HG03280 (cell line): ENCODE measurements at regions not wholly inside any gene's neighbourhood (a gene's known extent, or its start where the extent isn't known, plus 50 kb on each side); places are given as distances from the start of the nearest gene placed in this dataset.

ENCODE experiments used
- ATAC-seq: cut with Tn5 transposase; IDR thresholded peaks from one replicate; pipeline ENCODE4 v1.9.1; 2021; ENCODE audit warnings: mild to moderate bottlenecking, moderate library complexity; ENCODE audit not compliant: unreplicated experiment

DNA sequence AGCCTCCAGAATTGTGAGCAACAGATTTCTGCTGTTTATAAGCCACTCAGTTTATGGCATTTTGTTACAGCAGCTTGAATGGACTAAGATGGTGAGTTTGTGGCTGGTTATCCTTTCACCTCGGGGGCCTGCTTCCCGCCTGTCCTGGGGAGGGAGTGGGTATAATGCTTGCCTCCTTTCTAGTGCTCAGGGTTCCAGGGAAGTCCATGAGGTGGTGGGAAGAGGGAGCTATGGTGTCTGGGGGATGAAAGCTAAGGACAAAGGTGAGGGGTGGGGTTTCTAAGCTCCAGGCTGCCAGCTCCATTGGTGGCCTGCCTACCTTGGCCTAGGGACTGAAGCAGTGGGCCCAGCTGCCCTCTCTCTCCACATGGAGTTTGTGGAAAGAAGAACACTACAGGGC, 50.2 kb upstream of the SDK2 start:
- ATAC-seq = no peak

DNA sequence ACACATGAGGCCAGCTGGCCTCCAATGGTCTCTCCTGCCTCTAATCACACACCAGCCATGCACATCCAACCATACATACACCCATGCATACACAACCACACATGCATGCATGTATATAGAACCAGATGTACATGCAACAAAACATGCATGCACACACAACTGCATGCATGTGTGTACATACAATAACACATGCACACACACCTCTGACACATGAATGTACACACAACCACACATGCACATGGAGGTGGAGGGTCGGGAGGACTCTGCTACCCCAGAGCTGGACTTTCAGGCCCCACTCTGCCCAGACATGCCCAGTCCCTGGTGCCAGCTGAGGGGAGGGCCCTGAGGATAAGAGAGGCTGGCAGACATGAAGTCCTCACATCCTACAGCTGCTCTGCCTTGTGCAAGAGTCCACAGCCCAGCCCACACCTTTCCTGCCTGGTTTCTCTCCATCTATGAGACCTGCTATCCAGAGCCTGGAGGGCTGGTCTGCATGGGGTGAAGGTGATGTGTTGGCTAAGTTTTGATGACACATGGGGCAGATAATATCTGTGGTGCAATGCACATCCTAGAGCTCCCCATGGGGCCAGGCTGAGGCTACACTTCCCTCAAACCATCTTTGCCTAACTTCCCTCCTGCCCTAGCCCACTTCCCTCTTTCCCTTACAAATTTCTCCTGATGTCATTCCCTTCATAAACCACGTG, 50.9 kb upstream of the SDK2 start:
- ATAC-seq = no peak

DNA sequence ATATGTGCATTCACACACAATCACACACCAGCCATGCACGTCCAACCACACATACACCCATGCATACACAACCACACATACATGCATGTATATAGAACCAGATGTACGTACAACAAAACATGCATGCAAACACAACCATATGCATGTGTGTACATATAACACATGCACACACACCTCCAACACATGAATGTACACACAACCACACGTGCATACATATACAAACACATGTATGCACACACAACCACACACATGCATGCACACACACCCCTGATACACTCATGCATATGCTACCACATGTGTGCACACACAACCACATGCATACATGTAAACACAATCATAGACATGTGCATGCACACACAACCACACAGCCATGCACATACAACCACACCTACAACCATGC, 52.0 kb upstream of the SDK2 start:
- no peak for ATAC-seq

DNA sequence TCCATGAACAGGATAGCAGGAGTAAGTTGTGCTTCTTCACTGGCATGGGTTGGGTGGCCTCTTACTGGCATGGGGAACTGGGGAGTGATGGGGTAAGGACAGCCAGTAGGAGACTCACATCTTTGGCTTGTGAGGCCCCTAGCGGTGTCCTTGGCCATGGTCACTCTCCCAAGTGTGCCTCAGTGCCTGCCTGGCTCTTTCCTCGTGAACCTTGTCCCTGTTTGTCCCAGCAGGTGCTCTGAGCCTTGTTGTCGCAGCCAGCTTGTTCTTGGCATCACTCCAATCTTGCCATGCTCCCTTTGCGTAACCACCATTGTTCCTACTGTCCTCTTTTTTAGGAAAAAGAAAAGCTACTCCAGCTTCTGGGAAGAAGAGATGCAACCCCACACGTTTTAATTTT, 53.6 kb upstream of the SDK2 start:
- no peak for ATAC-seq

DNA sequence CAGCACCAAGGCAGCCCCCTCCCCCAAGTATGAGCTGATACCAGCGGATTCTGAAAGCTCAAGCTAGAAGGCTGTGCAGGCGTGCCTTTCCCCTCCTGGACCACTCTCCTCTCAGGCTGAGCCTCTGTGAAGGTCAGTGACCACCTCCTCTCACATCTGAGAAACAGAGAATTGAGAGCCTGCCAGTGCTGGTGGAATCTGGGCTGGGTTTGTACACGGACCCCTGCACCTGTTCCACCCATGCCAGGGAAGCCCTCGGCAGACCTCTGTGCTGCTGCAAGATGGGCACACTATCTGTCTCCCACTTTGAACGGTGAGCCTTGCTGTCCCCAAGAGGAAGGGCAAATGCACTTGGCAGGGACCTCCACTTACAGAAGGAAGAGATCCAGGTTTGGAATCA, 54.7 kb upstream of the SDK2 start:
- ATAC-seq = no peak

DNA sequence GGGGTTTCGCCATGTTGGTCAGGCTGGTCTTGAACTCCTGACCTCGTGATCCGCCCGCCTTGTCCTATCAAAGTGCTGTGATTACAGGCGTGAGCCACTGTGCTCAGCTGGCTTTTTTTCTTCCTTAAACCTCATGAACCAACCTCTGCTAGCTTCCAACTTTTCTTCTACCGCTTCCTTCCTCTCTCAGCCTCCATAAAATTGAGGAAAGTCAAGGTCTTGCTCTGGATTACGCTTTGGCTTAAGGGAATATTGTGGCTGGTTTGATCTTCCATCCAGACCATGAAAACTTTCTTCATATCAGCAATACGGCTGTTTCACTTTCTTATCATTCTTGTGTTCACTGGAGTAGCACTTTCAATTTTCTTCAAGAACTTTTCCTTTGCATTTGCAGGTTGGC, 57.5 kb upstream of the SDK2 start:
- no peak for ATAC-seq

DNA sequence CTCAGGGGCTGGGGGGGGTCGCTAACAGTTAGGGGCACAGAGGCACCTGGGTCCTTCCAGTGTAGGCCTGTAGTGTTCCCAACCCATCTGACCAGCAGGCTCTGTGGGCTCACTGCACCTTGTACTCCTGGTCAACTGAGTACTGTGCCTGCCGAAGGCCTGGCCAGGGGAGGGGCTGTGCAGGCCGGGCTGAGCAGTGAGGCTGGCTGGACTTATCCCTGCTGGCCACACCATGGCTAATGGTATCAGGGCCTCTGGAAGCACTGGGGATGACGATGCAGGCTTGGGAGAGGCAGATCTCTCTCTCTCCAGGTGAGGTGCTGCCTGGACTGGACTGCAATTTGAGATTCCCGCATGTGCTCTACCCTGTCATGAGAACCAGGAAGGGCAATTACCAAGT, 58.9 kb upstream of the SDK2 start:
- ATAC-seq = no peak

DNA sequence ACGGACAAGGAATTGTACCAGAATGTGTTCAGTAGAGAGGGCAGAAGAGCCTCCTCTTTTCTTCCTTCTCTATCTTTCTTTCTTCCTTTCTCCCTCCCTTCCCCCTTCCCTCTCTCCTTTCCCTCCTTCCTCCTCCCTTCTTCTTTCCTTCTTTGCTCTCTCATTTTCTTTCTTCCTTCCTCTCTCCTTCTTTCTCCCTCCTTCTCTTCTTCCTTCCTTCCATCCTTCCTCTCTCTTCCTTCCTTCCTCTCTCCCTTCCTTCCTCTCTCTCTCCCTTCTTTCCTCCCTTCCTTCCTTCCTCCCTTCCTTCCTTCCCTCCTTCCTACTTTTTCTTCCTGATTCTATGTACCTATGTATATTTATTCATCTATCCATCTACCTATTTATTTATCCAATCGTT, 59.7 kb upstream of the SDK2 start:
- ATAC-seq = no peak

DNA sequence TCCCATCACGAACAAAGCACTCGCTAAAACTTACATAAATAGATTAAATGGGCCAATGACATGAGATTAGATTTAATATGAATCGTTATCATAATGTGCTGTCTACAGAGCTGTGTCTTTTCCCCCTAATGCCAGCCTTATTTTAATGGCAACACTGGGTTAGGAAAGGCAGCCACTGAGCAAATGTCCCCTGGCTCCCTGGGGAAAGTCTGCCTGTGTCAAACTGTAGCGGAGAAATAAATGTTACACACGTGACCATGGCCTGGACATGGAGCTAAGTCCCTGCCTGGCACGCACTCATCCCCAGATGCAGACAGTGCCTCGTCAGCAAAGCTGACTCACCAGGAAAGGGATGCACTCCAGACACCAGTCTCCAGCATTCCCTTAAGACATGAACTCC, 61.3 kb upstream of the SDK2 start:
- ATAC-seq = no peak

DNA sequence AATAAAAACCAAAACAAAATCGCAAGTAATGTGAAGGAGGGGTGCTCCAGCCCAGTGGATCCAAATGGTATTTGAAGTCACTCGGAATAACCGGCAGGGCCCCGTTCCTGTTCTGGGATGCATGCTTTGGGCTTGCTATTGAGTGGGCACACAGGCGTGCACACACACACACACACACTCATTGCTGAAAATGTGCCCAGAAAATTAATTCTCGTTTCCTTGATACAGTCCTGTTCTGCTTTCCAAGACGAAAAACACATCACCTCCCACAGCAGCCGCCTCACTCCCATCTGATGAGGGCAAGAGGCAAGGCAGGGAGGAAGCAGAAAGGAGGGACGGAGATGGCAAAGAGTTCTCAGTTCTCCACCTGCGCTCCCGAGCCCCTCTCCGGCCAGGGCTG, 62.2 kb upstream of the SDK2 start:
- no peak for ATAC-seq

DNA sequence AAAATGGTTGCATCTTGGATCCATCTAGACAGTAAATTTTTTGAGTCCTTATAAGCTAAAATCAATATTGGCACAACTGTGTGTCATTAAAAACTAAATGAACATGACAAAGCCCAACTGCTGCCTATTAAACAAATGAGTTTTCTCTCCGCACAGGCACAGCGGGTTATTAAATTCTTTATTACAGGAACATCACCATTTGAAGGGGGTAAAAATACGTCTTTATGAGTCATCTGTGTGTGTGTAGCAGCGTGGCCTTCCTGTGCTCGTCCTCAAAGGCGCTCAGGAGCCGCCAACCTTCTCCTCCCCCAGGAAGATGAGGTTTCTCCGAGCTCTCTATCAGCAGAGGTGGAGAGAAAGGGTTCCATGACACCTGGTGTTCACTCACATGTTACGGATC, 62.6 kb upstream of the SDK2 start:
- ATAC-seq = no peak

DNA sequence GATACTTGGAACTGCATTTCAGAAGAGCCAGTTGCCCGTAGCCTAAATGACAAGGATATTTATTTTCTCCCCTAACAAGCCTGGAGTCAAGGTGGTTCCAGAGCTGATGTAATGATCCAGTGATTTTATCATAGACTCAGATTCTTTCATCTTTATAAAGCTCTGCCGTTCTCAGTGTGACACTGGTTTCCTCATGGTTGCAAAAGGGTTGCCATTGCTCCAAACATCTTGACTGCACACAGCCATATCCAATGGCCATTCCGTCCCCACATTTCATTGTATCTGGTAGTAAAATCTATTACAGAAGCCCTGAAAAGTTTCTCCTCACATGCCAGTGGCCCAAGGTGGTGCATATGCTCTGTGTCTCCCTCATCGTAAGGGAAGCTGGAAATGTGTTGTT, 63.1 kb upstream of the SDK2 start:
- ATAC-seq = no peak

DNA sequence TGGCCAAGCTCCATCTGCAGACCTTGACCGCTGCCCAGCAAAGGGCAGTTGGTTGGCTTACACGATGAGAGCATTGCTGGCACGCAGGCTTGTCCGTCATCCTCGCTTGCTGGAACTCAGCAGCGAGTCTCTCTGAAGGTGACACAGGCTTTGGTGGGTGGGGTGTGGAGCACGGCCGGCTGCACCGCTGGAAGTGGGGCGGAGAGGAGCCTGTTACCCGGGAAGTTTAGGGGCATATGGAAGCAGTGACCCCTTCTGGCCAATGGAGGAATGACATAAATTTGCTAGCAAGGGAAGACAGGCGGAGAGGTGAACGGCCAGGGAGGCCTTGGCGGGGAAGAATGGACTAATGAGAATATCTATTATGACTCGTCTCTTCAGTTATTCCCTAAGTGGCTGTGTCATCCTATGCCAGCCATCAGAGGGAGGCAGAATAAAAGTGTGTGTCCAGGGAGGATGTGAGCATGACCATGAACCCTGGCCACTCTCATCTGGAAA, 65.9 kb upstream of the SDK2 start:
- no peak for ATAC-seq

DNA sequence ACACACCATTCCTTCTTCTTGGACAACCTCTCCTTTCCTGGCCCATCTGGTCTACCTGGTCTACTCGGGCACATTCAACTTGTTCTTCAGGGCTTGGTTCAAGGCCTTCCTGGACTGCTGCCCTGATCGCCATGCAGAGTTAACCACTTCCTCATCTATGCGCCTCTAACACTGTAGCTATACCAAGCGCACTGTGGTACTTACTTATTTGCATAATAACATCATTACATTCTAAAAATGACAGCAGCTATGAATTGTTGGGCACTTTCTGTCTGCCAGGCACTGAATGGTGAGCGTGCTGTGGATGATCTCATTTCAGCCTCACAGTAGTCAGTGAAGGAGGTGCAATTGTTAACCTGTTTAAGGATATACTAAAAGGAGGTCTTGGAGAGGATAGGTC, 66.9 kb upstream of the SDK2 start:
- ATAC-seq = no peak

DNA sequence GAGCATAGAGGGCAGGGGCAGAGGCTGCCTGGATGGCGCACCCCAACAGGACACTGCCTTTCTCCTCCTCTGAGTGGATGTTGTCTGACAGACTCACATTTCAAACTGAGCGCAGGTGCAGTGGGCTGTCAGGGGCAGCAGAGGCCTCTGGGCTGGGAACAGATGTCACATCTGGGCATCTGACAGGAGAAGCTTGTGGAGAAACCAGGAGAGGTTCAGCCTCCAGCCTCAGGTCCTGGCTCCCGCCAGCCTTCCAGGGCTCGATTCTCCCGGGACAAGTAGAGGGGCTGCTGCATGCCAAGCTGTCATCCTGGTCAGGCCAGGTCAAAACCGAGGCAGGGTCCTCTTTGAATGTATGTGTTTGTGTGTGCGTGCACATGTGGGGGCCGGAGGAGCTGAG, 67.7 kb upstream of the SDK2 start:
- no peak for ATAC-seq

DNA sequence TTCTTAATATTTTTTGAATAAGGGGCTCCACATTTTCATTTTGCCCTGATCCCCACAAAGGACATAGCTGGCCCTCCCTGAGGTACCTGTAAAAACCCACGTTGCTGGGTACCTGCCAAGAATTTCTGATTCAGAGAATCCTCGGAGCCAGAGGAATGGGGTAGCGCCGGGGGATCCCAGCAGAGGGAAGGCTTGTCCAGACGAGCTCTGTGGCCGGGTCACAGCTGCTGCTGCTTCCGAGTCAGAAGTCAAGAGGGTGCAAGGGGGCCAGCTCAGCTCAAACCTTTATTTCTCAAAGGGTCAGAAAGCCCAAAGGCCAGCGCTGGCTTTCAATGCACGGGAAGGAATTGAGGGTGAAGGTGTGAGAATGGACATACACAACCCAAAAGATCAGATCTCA, 68.9 kb upstream of the SDK2 start:
- ATAC-seq = no peak

DNA sequence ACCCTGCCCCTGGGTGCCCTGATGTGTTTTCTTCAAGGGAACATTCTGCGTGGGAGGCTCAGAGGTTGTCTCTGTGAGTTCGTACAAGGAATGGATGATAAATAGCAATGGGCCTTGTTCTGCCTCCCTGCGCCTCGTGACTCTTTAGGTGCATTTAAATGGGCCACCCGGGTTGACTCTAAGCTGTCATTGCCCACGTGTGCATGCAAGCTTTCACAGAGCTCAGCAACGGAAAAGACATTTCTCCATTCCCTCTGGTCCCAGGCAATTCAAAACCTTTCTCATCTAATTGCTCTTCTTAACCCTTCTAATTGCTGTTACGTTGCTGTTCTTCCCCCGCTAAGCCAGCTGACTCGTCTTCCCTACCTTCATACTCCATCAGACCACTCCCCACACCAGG, 71.5 kb upstream of the SDK2 start:
- no peak for ATAC-seq

DNA sequence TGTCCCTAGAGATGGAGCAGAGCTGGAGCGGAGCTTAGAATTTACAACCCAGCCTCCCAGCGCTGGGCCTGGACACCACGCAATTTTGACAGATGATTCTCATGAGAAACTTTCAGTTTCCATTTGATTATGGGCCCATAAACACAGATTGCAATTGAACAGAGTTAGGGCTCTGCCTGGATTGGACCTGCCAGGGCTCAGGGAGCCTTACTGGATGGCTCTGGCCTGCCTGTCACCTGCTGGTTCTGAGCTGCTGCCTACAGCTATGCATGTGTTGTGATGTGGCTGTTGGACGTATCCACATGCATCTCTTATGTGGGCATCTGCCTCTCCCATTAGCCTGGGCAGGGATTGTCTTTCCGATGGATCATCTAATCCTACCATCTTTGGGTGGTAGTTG, 73.4 kb upstream of the SDK2 start:
- no peak for ATAC-seq

DNA sequence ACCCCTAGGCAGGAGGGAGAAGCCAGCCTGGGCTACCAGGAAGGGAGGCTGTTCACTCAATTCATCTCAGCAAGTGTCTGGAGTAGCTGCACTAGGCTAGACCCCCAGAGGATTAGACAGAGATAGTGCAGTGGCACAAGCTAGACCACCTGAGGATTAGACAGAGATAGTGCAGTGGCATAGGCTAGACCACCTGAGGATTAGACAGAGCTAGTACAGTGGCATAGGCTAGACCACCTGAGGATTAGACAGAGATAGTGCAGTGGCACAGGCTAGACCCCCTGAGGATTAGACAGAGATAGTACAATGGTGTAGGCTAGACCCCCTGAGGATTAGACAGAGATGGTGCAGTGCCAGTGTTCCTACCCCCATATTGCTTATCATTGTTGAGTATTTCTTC, 74.1 kb upstream of the SDK2 start:
- no peak for ATAC-seq

DNA sequence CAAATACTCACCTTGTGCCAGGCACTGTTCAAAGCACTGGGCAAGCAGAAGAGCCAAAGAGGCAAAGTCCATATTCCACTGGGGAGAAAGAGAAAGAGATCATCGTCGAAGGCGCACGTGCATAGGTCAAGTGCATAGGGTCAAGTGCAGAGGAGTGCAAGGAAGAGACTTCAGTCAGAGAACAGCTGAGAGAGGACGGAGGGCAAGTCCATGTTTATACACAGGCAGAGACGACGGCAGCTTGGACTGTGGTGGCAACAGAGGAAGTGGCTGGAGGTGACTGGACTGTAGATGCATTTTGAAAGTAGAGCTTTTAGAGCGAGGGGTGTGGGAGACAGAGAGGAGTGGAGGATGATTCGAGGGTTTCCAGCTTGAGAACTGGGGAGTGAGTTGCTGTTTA, 74.7 kb upstream of the SDK2 start:
- no peak for ATAC-seq

DNA sequence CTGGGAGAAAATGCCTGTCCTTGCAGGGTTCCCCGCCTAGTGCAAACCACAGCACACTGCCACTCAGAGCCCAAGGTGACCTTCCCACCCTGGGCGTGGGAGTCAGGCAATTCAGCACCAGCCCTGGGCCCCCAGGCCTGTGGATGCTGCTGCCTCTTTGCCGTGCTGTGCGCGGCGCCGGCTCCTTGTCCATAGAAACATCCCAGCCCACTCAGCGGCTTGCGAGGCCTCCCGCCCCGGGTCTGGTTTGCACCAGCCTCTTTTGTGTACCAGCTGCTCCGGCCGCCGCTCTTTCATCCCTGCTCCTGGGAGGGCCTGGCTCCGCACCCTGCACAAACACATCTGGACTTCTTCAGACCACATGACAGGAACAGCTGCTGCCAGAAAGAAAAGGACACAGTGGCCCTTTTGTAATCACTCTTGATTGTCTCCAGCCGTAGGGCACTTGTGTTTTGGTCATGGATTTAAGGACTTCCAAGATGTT, 75.4 kb upstream of the SDK2 start:
- no peak for ATAC-seq

DNA sequence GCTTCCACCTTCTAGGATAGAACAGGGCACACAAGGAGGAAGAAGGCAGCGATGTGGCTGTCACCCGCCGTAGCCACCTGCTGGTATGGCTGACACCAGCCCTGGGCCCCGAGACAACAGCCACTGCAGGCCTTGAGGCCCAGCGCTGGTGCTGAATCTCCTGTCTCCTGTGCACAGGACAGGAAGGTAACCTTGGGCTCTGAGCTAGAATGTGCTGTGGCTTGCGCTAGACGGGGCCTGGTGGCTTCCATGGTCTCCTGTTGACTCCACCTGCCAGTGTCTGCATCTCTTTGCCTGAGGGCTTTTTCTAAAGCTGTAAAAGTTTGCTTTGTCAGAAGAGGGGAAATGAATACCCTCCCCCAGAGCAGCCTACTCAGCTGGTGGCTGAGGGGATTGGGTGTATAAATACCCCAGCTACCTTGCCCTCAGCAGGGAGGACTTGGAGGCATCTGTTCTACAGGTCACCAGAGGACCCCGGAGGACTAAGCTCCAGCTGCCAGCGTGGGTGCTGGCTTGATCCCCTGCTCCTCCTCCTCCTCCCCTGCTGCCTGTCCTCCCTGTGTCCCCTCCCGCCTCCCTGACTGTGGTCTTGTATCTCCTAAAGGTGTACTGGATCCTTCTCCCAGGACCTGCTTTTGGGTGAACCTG, 76.1 kb upstream of the SDK2 start:
- ATAC-seq = no peak

DNA sequence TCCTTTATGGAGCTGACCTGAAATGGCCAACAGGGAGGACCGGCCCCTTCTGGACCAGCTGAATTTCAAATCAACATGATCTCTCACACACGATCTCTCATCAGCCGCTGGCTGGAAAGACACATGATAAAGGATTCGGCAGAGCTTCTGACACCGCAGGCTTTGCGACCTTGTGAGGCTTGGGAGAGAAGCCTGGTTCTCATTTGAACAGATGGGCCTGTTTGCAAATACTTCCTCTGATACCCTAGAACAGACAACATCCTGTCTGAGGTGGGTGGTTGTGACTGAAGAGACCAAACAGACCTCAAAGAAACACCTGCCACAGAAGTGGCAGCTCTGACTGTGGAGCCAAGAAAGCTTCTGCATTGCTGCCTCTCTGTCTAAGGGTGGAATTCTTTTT, 77.9 kb upstream of the SDK2 start:
- no peak for ATAC-seq
